Upper lobe of left lung (tissue), 4 donors: ENCODE measurements at regions not wholly inside any gene's neighbourhood (a gene's known extent, or its start where the extent isn't known, plus 50 kb on each side); places are given as distances from the start of the nearest gene placed in this dataset.

ENCODE experiments used
- EP300 ChIP-seq, 4 donors: sonication (generic); formaldehyde crosslinking; IDR thresholded peaks; one replicate each; pipeline ENCODE4 v1.5.1; 2017; ENCODE audit warnings: antibody characterized with exemption in 4 of 4, control low read depth in 2 of 4
- POLR2A ChIP-seq, 4 donors: fragments of 450-650 bp; IDR thresholded peaks; one replicate each; pipeline ENCODE4 v1.5.1; 2016 to 2017; ENCODE audit warnings: antibody characterized with exemption in 4 of 4, mild to moderate bottlenecking in 2 of 4
- POLR2AphosphoS5 ChIP-seq, 2 donors: sonication (generic); formaldehyde crosslinking; IDR thresholded peaks; one replicate each; pipeline ENCODE4 v1.5.1; 2017; ENCODE audit warnings: antibody characterized with exemption in 2 of 2
- TF ChIP-seq, protein P1 (sequence below), 6 experiments: fragments of 450-650 bp in 4 of 6; fragments of 200-600 bp in 2 of 6; sonication (generic) in 2 of 6; IDR thresholded peaks; one replicate each; pipeline ENCODE4 v1.5.1; 2016 to 2019; ENCODE audit warnings: antibody characterized with exemption in 6 of 6

DNA sequence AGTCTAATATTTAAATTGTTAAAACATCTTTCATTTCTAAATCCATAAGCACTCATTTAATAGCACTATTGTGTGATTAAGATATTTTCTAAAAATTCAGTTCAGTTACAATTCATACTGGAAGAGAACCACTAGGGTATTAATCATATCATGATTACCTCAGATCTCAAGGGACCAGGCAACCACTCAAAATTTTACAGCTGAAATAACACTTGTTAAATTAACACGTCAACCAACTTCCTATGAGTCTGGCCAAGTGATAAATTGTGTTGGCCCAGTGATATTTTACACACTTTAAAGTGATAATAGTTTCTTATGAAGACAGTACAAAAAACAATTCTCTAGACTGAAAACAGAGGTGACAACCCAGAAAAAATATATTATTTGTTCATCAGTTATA lies 869.0 kb upstream of the ADGRB3 start:
- TF ChIP-seq, protein P1, sequence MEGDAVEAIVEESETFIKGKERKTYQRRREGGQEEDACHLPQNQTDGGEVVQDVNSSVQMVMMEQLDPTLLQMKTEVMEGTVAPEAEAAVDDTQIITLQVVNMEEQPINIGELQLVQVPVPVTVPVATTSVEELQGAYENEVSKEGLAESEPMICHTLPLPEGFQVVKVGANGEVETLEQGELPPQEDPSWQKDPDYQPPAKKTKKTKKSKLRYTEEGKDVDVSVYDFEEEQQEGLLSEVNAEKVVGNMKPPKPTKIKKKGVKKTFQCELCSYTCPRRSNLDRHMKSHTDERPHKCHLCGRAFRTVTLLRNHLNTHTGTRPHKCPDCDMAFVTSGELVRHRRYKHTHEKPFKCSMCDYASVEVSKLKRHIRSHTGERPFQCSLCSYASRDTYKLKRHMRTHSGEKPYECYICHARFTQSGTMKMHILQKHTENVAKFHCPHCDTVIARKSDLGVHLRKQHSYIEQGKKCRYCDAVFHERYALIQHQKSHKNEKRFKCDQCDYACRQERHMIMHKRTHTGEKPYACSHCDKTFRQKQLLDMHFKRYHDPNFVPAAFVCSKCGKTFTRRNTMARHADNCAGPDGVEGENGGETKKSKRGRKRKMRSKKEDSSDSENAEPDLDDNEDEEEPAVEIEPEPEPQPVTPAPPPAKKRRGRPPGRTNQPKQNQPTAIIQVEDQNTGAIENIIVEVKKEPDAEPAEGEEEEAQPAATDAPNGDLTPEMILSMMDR (IDR thresholded peaks at IDR 0.05): no peak
- TF ChIP-seq POLR2AphosphoS5 (IDR thresholded peaks at IDR 0.05): no peak
- no peak for TF ChIP-seq POLR2A (IDR thresholded peaks at IDR 0.05)
- TF ChIP-seq EP300 (IDR thresholded peaks at IDR 0.05): no peak
